ENCODE measurements at regions not wholly inside any gene's neighbourhood (a gene's known extent, or its start where the extent isn't known, plus 50 kb on each side); places are given as distances from the start of the nearest gene placed in this dataset.
"Not testable (repeated sequence)": the region's sequence is repeated elsewhere in the genome, so short reads cannot be mapped to it uniquely, and the experiment has no call there.

- no peak for TF ChIP-seq CTCF (IDR thresholded peaks at IDR 0.05; ENCODE audit: borderline replicate concordance)
- DNase-seq = no peak
- no peaks in the 10 kb centered on the region for H3K27me3 ChIP-seq (ENCODE audit: low read depth)
- H3K9me3 ChIP-seq (replicated peaks) = peaks cover 47% of the 10 kb centered on the region
- intact Hi-C loops (cut with micrococcal nuclease) = no loop called here
- H3K36me3 ChIP-seq = no peaks in the 10 kb centered on the region
- H3K27ac ChIP-seq (replicated peaks) = no peak overlapping the region
- H3K4me3 ChIP-seq = no peak overlapping the region
- H3K4me1 ChIP-seq = no peaks in the 10 kb centered on the region
Measured at GRCh38 chr5:89662499-89662898, 747.1 kb downstream of the CETN3 start.

- Histone ChIP-seq H3K4me1 (no peaks in the 10 kb centered on the region), H3K9me3 (replicated peaks) (peaks cover 22% of the 10 kb centered on the region), H3K4me3 (no peak overlapping the region), H3K27me3 (ENCODE audit: low read depth) (no peaks in the 10 kb centered on the region), H3K27ac (replicated peaks) (no peak overlapping the region), H3K36me3 (no peaks in the 10 kb centered on the region)
- no peak for TF ChIP-seq CTCF (IDR thresholded peaks at IDR 0.05; ENCODE audit: borderline replicate concordance)
- no peak for DNase-seq
- intact Hi-C loops (cut with micrococcal nuclease) = no loop called here
Measured at GRCh38 chr5:89638871-89639270, 755.9 kb upstream of the MEF2C start.

- H3K27me3 ChIP-seq (ENCODE audit: low read depth); DNase-seq; H3K4me1 ChIP-seq; H3K36me3 ChIP-seq; H3K27ac ChIP-seq (replicated peaks); H3K4me3 ChIP-seq; intact Hi-C loops (cut with micrococcal nuclease): not testable (repeated sequence)
- H3K9me3 ChIP-seq (replicated peaks) = peaks cover 48% of the 10 kb centered on the region
Measured at GRCh38 chr5:89634176-89634575, 751.2 kb upstream of the MEF2C start.

GRCh38 chr5:89630064-89630463, 747.1 kb upstream of the MEF2C start:
- H3K4me3 ChIP-seq; H3K27me3 ChIP-seq (ENCODE audit: low read depth); H3K36me3 ChIP-seq; DNase-seq; H3K4me1 ChIP-seq; H3K27ac ChIP-seq (replicated peaks); intact Hi-C loops (cut with micrococcal nuclease): not testable (repeated sequence)
- peaks cover 57% of the 10 kb centered on the region for H3K9me3 ChIP-seq (replicated peaks)

GRCh38 chr5:89628876-89629635, 746.1 kb upstream of the MEF2C start:
- DNase-seq = no peak
- no peaks in the 10 kb centered on the region for H3K27me3 ChIP-seq (ENCODE audit: low read depth)
- intact Hi-C loops (cut with micrococcal nuclease) = no loop called here
- peaks cover 52% of the 10 kb centered on the region for H3K9me3 ChIP-seq (replicated peaks)
- no peaks in the 10 kb centered on the region for H3K4me1 ChIP-seq
- TF ChIP-seq CTCF (IDR thresholded peaks at IDR 0.05; ENCODE audit: borderline replicate concordance) = no peak
- H3K27ac ChIP-seq (replicated peaks) = no peak overlapping the region
- no peak overlapping the region for H3K4me3 ChIP-seq
- no peaks in the 10 kb centered on the region for H3K36me3 ChIP-seq

GRCh38 chr5:89615839-89616518, 733.0 kb upstream of the MEF2C start:
- Histone ChIP-seq H3K27ac (replicated peaks) (no peak overlapping the region), H3K9me3 (replicated peaks) (peaks cover 18% of the 10 kb centered on the region), H3K27me3 (ENCODE audit: low read depth) (no peaks in the 10 kb centered on the region), H3K4me3 (no peak overlapping the region), H3K36me3 (no peaks in the 10 kb centered on the region), H3K4me1 (no peaks in the 10 kb centered on the region)
- no peak for DNase-seq
- intact Hi-C loops (cut with micrococcal nuclease) = no loop called here
- no peak for TF ChIP-seq CTCF (IDR thresholded peaks at IDR 0.05; ENCODE audit: borderline replicate concordance)

Data from left ventricle myocardium inferior (tissue), 1 donor.